CD14-positive monocyte (primary cell): ENCODE measurements at regions not wholly inside any gene's neighbourhood (a gene's known extent, or its start where the extent isn't known, plus 50 kb on each side); places are given as distances from the start of the nearest gene placed in this dataset.

Experiments
- DNase-seq, 3 donors: peaks; one replicate each; pipeline ENCODE4 v3.0.0-alpha.2; 2011 to 2022
- H2AFZ ChIP-seq: 2 replicates; pipeline ENCODE4 v1.6.0; 2012; ENCODE audit warnings: mild to moderate bottlenecking, low read depth, low read length, inconsistent platforms; ENCODE audit not compliant: insufficient read depth, poor library complexity, severe bottlenecking
- H3K27ac ChIP-seq, 2 donors: 1 replicate in 1 of 2; 2 replicates in 1 of 2; pipeline ENCODE4 v1.5.1; 2012 to 2013; ENCODE audit warnings: low read length in 2 of 2, control low read depth in 1 of 2, inconsistent platforms in 1 of 2, low read depth in 1 of 2, mild to moderate bottlenecking in 1 of 2
- H3K27me3 ChIP-seq, 2 donors: one replicate each; pipeline versions ENCODE4 v1.6.0 to v1.6.1; 2011 to 2013; ENCODE audit warnings: low read length in 2 of 2; ENCODE audit not compliant: control insufficient read depth in 2 of 2, insufficient read depth in 2 of 2
- H3K36me3 ChIP-seq, 2 donors: replicated peaks in 1 of 2; 1 replicate in 1 of 2; 2 replicates in 1 of 2; pipeline versions ENCODE4 v1.5.1 to v1.6.1; 2012 to 2013; ENCODE audit warnings: low read length in 2 of 2, control low read depth in 1 of 2, inconsistent platforms in 1 of 2, mild to moderate bottlenecking in 1 of 2; ENCODE audit not compliant: insufficient read depth in 2 of 2, control insufficient read depth in 1 of 2
- H3K4me1 ChIP-seq, 2 donors: 1 replicate in 1 of 2; 2 replicates in 1 of 2; pipeline versions ENCODE4 v1.5.1 to v1.6.1; 2012 to 2013; ENCODE audit warnings: low read length in 2 of 2, control low read depth in 1 of 2, inconsistent platforms in 1 of 2, mild to moderate bottlenecking in 1 of 2, moderate library complexity in 1 of 2; ENCODE audit not compliant: insufficient read depth in 2 of 2, control insufficient read depth in 1 of 2
- H3K4me2 ChIP-seq: replicated peaks from 2 replicates; pipeline ENCODE3; 2012; ENCODE audit warnings: low read length, moderate library complexity, mild to moderate bottlenecking; ENCODE audit not compliant: poor library complexity, severe bottlenecking; ENCODE audit errors: extremely low read depth
- H3K4me3 ChIP-seq, 3 experiments: fragments of 200-600 bp in 1 of 3; sonication (generic) in 1 of 3; replicated peaks in 1 of 3; 1 replicate in 2 of 3; 2 replicates in 1 of 3; pipeline ENCODE4 v1.5.1; 2011 to 2013; ENCODE audit warnings: low read length in 3 of 3, mild to moderate bottlenecking in 3 of 3, control low read depth in 2 of 3, low read depth in 2 of 3, inconsistent platforms in 1 of 3, moderate library complexity in 1 of 3
- H3K79me2 ChIP-seq: 2 replicates; pipeline ENCODE4 v1.6.0; 2012; ENCODE audit warnings: mild to moderate bottlenecking, control low read depth, inconsistent platforms, low read length, moderate library complexity; ENCODE audit not compliant: insufficient read depth
- H3K9ac ChIP-seq: 2 replicates; pipeline ENCODE4 v1.6.0; 2017; ENCODE audit warnings: low read length, mild to moderate bottlenecking; ENCODE audit not compliant: insufficient read depth, poor library complexity, severe bottlenecking
- H3K9me3 ChIP-seq, 2 donors: replicated peaks in 1 of 2; 1 replicate in 1 of 2; 2 replicates in 1 of 2; pipeline versions ENCODE4 v1.5.1 to v1.6.1; 2012 to 2013; ENCODE audit warnings: low read length in 2 of 2, control low read depth in 1 of 2; ENCODE audit not compliant: control insufficient read depth in 1 of 2, insufficient read depth in 1 of 2
- H4K20me1 ChIP-seq: 2 replicates; pipeline ENCODE4 v1.6.0; 2012; ENCODE audit warnings: mild to moderate bottlenecking, low read length, control low read depth, moderate library complexity; ENCODE audit not compliant: insufficient read depth
- H3K27ac Mint-ChIP-seq, 7 donors: one replicate each; pipeline ENCODE4 v1.8.0; 2020; ENCODE audit warnings: mild to moderate bottlenecking in 7 of 7, mixed read lengths in 7 of 7, moderate library complexity in 6 of 7, inconsistent platforms in 2 of 7
- H3K27me3 Mint-ChIP-seq, 3 donors: one replicate each; pipeline ENCODE4 v1.8.0; 2021 to 2022; ENCODE audit warnings: low read depth in 3 of 3, mild to moderate bottlenecking in 3 of 3, mixed read lengths in 3 of 3, moderate library complexity in 3 of 3, inconsistent platforms in 1 of 3
- H3K36me3 Mint-ChIP-seq, 2 donors: one replicate each; pipeline ENCODE4 v1.8.0; 2020; ENCODE audit warnings: mixed read lengths in 2 of 2, inconsistent platforms in 1 of 2, mild to moderate bottlenecking in 1 of 2
- H3K4me1 Mint-ChIP-seq: one replicate; pipeline ENCODE4 v1.8.0; 2020; ENCODE audit warnings: mild to moderate bottlenecking, mixed read lengths
- H3K4me3 Mint-ChIP-seq, 2 donors: one replicate each; pipeline ENCODE4 v1.8.0; 2020; ENCODE audit warnings: mild to moderate bottlenecking in 2 of 2, mixed read lengths in 2 of 2, moderate library complexity in 1 of 2
- H3K9me3 Mint-ChIP-seq, 7 donors: one replicate each; pipeline ENCODE4 v1.8.0; 2020 to 2022; ENCODE audit warnings: mixed read lengths in 7 of 7, mild to moderate bottlenecking in 6 of 7, moderate library complexity in 6 of 7, inconsistent platforms in 2 of 7
- WGBS: methylation state at CpG from one replicate; pipeline ENCODE4 v1.1.5; 2013; ENCODE audit warnings: missing lambda C conversion rate; ENCODE audit not compliant: insufficient coverage; 5-methylcytosine and 5-hydroxymethylcytosine counted together
- intact Hi-C, 2 donors: fragments of 100-400 bp; cut with micrococcal nuclease; formaldehyde crosslinking; loops; one replicate each; pipeline versions ENCODE4 v1.15.0 to v1.15.1; 2023
- TF ChIP-seq, protein P1 (sequence below): fragments of 200-600 bp; IDR thresholded peaks from one replicate; pipeline ENCODE4 v1.8.0; 2022; ENCODE audit warnings: antibody characterized with exemption, mild to moderate bottlenecking

DNA sequence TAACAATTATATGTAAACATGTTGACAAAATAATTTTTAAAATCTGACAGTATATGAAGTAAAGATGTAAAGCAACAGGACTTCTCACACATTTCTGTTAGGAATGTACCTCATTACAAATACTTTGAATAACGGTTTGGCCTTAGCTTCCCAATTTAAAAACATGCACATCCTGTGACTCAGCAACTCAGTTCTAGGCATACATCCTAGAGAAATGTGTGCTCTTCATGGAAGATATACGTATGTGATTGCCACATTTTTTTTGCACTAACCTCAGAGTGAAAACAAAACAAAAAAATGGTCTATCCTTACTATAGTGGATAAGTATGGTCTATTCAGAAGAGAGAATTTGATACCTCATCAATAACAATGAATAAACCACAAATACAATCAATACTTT lies 314.6 kb downstream of the LIG4 start:
- no peaks in the 10 kb centered on the region for H3K79me2 ChIP-seq
- no peak overlapping the region for H3K4me3 Mint-ChIP-seq
- peaks cover 3 to 23% (median 12%) of the 10 kb centered on the region in 7 donors for H3K9me3 Mint-ChIP-seq
- H3K27me3 Mint-ChIP-seq = no peaks in the 10 kb centered on the region
- H3K27me3 ChIP-seq = no peaks in the 10 kb centered on the region
- no CpG with 5 or more reads among the region's 2 CpGs for WGBS
- intact Hi-C loops = no loop called here
- H3K4me2 ChIP-seq = no peak overlapping the region
- no peak overlapping the region for H3K27ac ChIP-seq
- no peaks in the 10 kb centered on the region for H3K4me1 ChIP-seq
- peaks cover 0 to 13% of the 10 kb centered on the region in 2 donors for H3K9me3 ChIP-seq
- no peaks in the 10 kb centered on the region for H3K36me3 Mint-ChIP-seq
- DNase-seq = no peak
- H3K9ac ChIP-seq = no peak overlapping the region
- H2AFZ ChIP-seq = no peak overlapping the region
- H3K36me3 ChIP-seq = no peaks in the 10 kb centered on the region
- TF ChIP-seq, protein P1, sequence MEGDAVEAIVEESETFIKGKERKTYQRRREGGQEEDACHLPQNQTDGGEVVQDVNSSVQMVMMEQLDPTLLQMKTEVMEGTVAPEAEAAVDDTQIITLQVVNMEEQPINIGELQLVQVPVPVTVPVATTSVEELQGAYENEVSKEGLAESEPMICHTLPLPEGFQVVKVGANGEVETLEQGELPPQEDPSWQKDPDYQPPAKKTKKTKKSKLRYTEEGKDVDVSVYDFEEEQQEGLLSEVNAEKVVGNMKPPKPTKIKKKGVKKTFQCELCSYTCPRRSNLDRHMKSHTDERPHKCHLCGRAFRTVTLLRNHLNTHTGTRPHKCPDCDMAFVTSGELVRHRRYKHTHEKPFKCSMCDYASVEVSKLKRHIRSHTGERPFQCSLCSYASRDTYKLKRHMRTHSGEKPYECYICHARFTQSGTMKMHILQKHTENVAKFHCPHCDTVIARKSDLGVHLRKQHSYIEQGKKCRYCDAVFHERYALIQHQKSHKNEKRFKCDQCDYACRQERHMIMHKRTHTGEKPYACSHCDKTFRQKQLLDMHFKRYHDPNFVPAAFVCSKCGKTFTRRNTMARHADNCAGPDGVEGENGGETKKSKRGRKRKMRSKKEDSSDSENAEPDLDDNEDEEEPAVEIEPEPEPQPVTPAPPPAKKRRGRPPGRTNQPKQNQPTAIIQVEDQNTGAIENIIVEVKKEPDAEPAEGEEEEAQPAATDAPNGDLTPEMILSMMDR = no peak
- H4K20me1 ChIP-seq = no peaks in the 10 kb centered on the region
- no peaks in the 10 kb centered on the region for H3K4me1 Mint-ChIP-seq
- H3K4me3 ChIP-seq = no peak overlapping the region
- no peak overlapping the region for H3K27ac Mint-ChIP-seq

DNA sequence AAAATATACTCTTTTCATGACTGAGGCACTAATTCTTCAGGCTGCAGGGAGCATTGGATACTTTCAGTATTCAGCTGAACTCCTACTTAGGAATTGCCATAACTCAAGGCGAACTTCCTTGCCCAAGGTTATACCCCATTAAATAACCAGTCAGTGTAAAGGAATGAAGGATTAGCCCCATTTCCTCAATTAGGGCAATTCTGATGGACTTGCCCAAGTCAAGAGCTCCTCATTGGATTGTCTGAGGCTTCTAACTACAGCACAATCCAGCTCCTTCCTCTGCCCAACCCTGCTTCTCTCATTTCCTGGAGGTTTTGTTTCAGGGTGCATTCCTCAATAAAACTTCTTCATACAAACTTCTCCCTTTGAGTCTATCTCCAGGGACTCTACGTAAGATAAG lies 329.2 kb downstream of the LIG4 start:
- no peaks in the 10 kb centered on the region for H3K27me3 Mint-ChIP-seq
- H3K4me3 Mint-ChIP-seq = no peak overlapping the region
- H2AFZ ChIP-seq = no peak overlapping the region
- H3K27ac Mint-ChIP-seq = no peak overlapping the region
- no peak overlapping the region for H3K4me3 ChIP-seq
- H3K27ac ChIP-seq = no peak overlapping the region
- intact Hi-C loops = no loop called here
- H3K36me3 Mint-ChIP-seq = no peaks in the 10 kb centered on the region
- TF ChIP-seq, protein P1 = no peak
- no peaks in the 10 kb centered on the region for H4K20me1 ChIP-seq
- H3K9me3 ChIP-seq = peaks cover 9 to 14% of the 10 kb centered on the region in 2 donors
- H3K79me2 ChIP-seq = no peaks in the 10 kb centered on the region
- WGBS = 60% methylated on average over 1 of the region's 2 CpGs
- peaks cover 5 to 19% (median 8%) of the 10 kb centered on the region in 7 donors for H3K9me3 Mint-ChIP-seq
- no peaks in the 10 kb centered on the region for H3K27me3 ChIP-seq
- DNase-seq = no peak
- no peaks in the 10 kb centered on the region for H3K4me1 Mint-ChIP-seq
- H3K36me3 ChIP-seq = no peaks in the 10 kb centered on the region
- no peak overlapping the region for H3K9ac ChIP-seq
- no peaks in the 10 kb centered on the region for H3K4me1 ChIP-seq
- no peak overlapping the region for H3K4me2 ChIP-seq
